SH-SY5Y (cell line): ENCODE measurements at regions not wholly inside any gene's neighbourhood (a gene's known extent, or its start where the extent isn't known, plus 50 kb on each side); places are given as distances from the start of the nearest gene placed in this dataset.

ENCODE experiments used
- GATA2 ChIP-seq: IDR thresholded peaks from 2 replicates; pipeline ENCODE4 v1.6.1; 2011; ENCODE audit warnings: mild to moderate bottlenecking, low read depth, low read length
- GATA3 ChIP-seq: IDR thresholded peaks from 2 replicates; pipeline ENCODE4 v1.6.1; 2011; ENCODE audit warnings: low read depth, mild to moderate bottlenecking, low read length, moderate library complexity

- TF ChIP-seq GATA2 = no peak
- no peak for TF ChIP-seq GATA3
These were observed 117.4 kb upstream of the SH3BP4 start for GRCh38 chr2:234834228-234834923.
